Gastrocnemius medialis (tissue), 4 donors: ENCODE measurements at regions not wholly inside any gene's neighbourhood (a gene's known extent, or its start where the extent isn't known, plus 50 kb on each side); places are given as distances from the start of the nearest gene placed in this dataset.

Experiments used
- ATAC-seq, 2 donors: fragments of 150-250 bp; one replicate each; pipeline ENCODE4 v1.9.1; 2016
- DNase-seq, 2 donors: peaks; one replicate each; pipeline ENCODE4 v3.0.0-alpha.2; 2019
- H3K27ac ChIP-seq, 4 donors: fragments of 200-600 bp; sonication (generic); 1 replicate in 1 of 4; 2 replicates in 3 of 4; pipeline ENCODE4 v1.5.1; 2016 to 2018; ENCODE audit warnings: mild to moderate bottlenecking in 2 of 4, moderate library complexity in 1 of 4
- H3K27me3 ChIP-seq, 3 donors: fragments of 200-600 bp; sonication (generic) in 2 of 3; 1 replicate in 1 of 3; 2 replicates in 2 of 3; pipeline versions ENCODE4 v1.5.1 to v1.6.0; 2016 to 2019; ENCODE audit warnings: mild to moderate bottlenecking in 1 of 3, moderate library complexity in 1 of 3
- H3K36me3 ChIP-seq, 2 donors: fragments of 200-600 bp; sonication (generic) in 1 of 2; one replicate each; pipeline ENCODE4 v1.5.1; 2017 to 2018
- H3K4me1 ChIP-seq, 2 donors: fragments of 200-600 bp; sonication (generic) in 1 of 2; one replicate each; pipeline ENCODE4 v1.5.1; 2016 to 2017; ENCODE audit warnings: mild to moderate bottlenecking in 2 of 2
- H3K4me3 ChIP-seq, 4 donors: fragments of 200-600 bp; sonication (generic) in 3 of 4; 1 replicate in 1 of 4; 2 replicates in 3 of 4; pipeline ENCODE4 v1.5.1; 2016 to 2019; ENCODE audit warnings: mild to moderate bottlenecking in 2 of 4
- H3K9me3 ChIP-seq, 3 donors: fragments of 200-600 bp; sonication (generic) in 2 of 3; 1 replicate in 1 of 3; 2 replicates in 2 of 3; pipeline ENCODE4 v1.5.1; 2016 to 2019
- POLR2A ChIP-seq, 2 donors: fragments of 450-650 bp; IDR thresholded peaks; one replicate each; pipeline ENCODE4 v1.6.1; 2017; ENCODE audit warnings: antibody characterized with exemption in 2 of 2, mild to moderate bottlenecking in 2 of 2, moderate library complexity in 2 of 2
- in situ Hi-C, 4 donors: fragments of 200-750 bp; cut with MboI; loops; one replicate each; pipeline versions ENCODE4 v1.15.0 to v1.8.0; 2017; ENCODE audit warnings: low sequenced_read_pairs in 4 of 4
- intact Hi-C: fragments of 100-400 bp; cut with DNase I; formaldehyde crosslinking; loops from one replicate; pipeline ENCODE4 v1.15.1; 2023; ENCODE audit warnings: low total_unique reads
- TF ChIP-seq, protein P1 (sequence below), 5 experiments: fragments of 450-650 bp in 3 of 5; fragments of 200-600 bp in 2 of 5; sonication (generic) in 2 of 5; IDR thresholded peaks in 4 of 5; conservative IDR thresholded peaks in 1 of 5; 1 replicate in 4 of 5; 2 replicates in 1 of 5; pipeline ENCODE4 v1.5.1; 2016 to 2019; ENCODE audit warnings: antibody characterized with exemption in 5 of 5, mild to moderate bottlenecking in 3 of 5, moderate library complexity in 3 of 5

DNA sequence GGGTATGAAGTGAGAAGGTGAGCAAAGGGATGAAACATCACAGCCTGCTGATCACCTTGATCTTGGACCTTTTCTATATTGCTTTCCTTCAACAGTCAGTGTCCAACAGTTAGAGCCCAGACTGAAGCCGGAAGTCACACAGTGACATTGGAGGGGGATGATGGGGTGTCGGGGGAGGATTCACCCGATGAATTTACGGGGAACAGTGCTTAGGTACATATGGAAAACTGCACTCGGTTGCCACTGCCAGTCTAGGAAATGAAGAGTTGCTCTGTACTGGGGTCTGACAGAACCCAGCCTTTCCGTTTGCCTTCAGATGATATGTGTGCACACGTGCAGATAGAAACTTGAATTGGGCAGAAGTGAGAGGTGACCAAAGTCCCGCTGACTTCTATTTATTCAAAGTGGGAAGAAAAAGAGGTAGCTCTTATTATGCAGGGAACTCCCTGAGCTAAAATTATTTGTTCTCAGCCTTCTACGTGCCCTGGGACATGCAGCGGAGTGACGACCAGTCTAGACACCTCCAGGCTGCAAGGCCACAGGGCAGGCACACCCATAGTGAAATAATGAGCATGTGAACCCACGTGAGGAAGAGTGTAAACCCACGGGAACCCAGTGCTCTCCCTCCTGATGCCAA is 107.2 kb upstream of the INHBA start:
- Histone ChIP-seq H3K27me3 (no peaks in the 10 kb centered on the region), H3K27ac (no peak overlapping the region), H3K4me3 (no peak overlapping the region), H3K9me3 (no peaks in the 10 kb centered on the region), H3K4me1 (no peaks in the 10 kb centered on the region), H3K36me3 (no peaks in the 10 kb centered on the region)
- in situ Hi-C loops: no loop called here
- no peak for DNase-seq
- TF ChIP-seq, protein P1, sequence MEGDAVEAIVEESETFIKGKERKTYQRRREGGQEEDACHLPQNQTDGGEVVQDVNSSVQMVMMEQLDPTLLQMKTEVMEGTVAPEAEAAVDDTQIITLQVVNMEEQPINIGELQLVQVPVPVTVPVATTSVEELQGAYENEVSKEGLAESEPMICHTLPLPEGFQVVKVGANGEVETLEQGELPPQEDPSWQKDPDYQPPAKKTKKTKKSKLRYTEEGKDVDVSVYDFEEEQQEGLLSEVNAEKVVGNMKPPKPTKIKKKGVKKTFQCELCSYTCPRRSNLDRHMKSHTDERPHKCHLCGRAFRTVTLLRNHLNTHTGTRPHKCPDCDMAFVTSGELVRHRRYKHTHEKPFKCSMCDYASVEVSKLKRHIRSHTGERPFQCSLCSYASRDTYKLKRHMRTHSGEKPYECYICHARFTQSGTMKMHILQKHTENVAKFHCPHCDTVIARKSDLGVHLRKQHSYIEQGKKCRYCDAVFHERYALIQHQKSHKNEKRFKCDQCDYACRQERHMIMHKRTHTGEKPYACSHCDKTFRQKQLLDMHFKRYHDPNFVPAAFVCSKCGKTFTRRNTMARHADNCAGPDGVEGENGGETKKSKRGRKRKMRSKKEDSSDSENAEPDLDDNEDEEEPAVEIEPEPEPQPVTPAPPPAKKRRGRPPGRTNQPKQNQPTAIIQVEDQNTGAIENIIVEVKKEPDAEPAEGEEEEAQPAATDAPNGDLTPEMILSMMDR (IDR thresholded peaks at IDR 0.05 in 4 of 5, conservative IDR thresholded peaks at IDR 0.05 in 1 of 5): no peak
- no peak for TF ChIP-seq POLR2A (IDR thresholded peaks at IDR 0.05)
- intact Hi-C loops: no loop called here
- ATAC-seq: no peak

DNA sequence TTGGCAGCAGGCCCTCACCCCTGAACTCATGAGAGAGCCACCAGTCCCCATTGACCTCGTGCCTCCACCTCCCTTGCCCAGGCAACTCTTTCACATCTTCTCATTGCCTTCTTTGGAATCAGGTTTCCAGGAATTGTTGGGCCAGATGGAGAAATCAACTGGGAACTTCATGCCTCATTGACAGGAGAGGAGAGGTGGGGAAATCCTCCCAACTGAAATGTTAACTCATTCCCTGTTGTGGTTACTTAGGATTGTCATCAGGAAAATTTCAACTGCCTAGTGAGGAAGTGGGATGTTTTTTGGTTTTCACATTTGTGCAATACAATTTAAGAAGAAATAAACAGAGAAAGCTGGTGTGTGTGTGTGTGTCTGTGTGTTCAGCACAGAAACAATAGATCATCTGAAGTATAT is 106.6 kb upstream of the INHBA start:
- no peak for DNase-seq
- Histone ChIP-seq H3K36me3 (no peaks in the 10 kb centered on the region), H3K27me3 (no peaks in the 10 kb centered on the region), H3K4me3 (no peak overlapping the region), H3K4me1 (no peaks in the 10 kb centered on the region), H3K9me3 (no peaks in the 10 kb centered on the region), H3K27ac (no peak overlapping the region)
- TF ChIP-seq POLR2A (IDR thresholded peaks at IDR 0.05): no peak
- TF ChIP-seq, protein P1 (IDR thresholded peaks at IDR 0.05 in 4 of 5, conservative IDR thresholded peaks at IDR 0.05 in 1 of 5): no peak
- no peak for ATAC-seq
- intact Hi-C loops: no loop called here
- in situ Hi-C loops: no loop called here

DNA sequence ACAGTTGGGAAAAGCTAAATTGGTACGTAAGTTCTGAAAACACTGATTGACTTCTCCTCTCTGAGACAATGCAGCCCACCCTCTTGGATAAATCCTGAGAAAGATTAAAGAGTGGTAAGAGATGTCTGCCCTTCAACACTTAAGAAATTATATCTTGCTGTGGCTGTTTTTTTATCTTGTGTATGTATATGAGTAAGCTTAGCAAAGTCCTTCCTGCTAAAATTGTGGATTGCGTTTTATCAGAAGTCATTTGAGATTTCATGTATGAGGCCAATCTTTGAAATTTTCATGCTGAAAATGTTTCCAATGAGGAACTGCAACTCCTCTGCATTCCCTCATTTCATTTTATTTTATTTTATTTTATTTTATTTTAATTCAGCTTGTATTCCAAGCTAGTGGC is 106.2 kb upstream of the INHBA start:
- H3K9me3 ChIP-seq: no peaks in the 10 kb centered on the region
- no peaks in the 10 kb centered on the region for H3K27me3 ChIP-seq
- intact Hi-C loops: no loop called here
- ATAC-seq (no peak), DNase-seq (no peak)
- no peak for TF ChIP-seq POLR2A (IDR thresholded peaks at IDR 0.05)
- TF ChIP-seq, protein P1 (IDR thresholded peaks at IDR 0.05 in 4 of 5, conservative IDR thresholded peaks at IDR 0.05 in 1 of 5): no peak
- H3K4me1 ChIP-seq: no peaks in the 10 kb centered on the region
- in situ Hi-C loops: no loop called here
- no peak overlapping the region for H3K4me3 ChIP-seq
- H3K36me3 ChIP-seq: no peaks in the 10 kb centered on the region
- H3K27ac ChIP-seq: no peak overlapping the region

DNA sequence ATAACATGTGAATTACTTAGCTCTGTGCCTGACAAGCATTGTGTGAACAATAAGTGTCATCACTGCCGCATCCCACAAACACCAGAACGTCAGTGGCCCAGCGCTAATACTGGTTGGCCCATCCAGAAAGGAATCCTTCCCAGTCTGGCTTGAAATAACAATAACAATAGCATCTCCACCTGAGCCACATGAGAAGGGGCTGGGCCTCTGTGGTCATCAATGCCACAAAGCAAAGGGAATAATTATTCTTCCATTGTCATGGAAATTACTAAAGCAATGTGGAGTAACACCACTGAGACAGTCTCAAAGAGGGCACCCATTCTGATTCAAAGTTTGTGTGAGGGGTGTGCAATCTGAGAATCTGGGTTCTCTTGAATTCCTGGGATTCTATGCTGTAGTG is 105.7 kb upstream of the INHBA start:
- no peak for ATAC-seq
- no peak for DNase-seq
- H3K4me1 ChIP-seq: no peaks in the 10 kb centered on the region
- no peak overlapping the region for H3K27ac ChIP-seq
- H3K27me3 ChIP-seq: no peaks in the 10 kb centered on the region
- in situ Hi-C loops (no loop called here), intact Hi-C loops (no loop called here)
- no peaks in the 10 kb centered on the region for H3K9me3 ChIP-seq
- no peak for TF ChIP-seq POLR2A (IDR thresholded peaks at IDR 0.05)
- TF ChIP-seq, protein P1 (IDR thresholded peaks at IDR 0.05 in 4 of 5, conservative IDR thresholded peaks at IDR 0.05 in 1 of 5): no peak
- no peaks in the 10 kb centered on the region for H3K36me3 ChIP-seq
- no peak overlapping the region for H3K4me3 ChIP-seq

DNA sequence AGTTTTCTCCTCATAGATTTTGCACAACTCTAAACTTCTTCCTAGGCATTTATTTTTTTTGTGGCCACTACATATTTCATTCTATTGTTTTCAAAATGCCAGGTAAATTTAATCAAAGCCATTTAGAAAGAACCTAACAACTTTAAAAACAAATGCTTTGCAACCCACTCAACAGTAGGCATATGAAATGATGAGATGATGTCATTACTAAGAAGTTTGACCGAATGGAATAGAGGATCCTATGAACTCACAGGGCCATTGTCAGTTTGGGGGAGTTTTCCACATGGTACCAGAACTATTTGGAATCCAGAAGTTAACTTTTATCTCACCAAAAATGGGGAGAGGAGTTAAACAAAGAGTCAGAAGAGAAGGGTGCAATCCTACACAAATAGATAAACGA is 100.7 kb upstream of the INHBA start:
- intact Hi-C loops (no loop called here), in situ Hi-C loops (no loop called here)

More for the DNA sequence above, 100.7 kb upstream of the INHBA start:
- Histone ChIP-seq H3K9me3 (no peaks in the 10 kb centered on the region), H3K4me3 (no peak overlapping the region), H3K27me3 (no peaks in the 10 kb centered on the region), H3K27ac (no peak overlapping the region), H3K36me3 (no peaks in the 10 kb centered on the region), H3K4me1 (no peaks in the 10 kb centered on the region)
- no peak for TF ChIP-seq POLR2A (IDR thresholded peaks at IDR 0.05)
- TF ChIP-seq, protein P1 (IDR thresholded peaks at IDR 0.05 in 4 of 5, conservative IDR thresholded peaks at IDR 0.05 in 1 of 5): no peak
- no peak for DNase-seq
- ATAC-seq: no peak
